ENCODE measurements at regions not wholly inside any gene's neighbourhood (a gene's known extent, or its start where the extent isn't known, plus 50 kb on each side); places are given as distances from the start of the nearest gene placed in this dataset.

DNA sequence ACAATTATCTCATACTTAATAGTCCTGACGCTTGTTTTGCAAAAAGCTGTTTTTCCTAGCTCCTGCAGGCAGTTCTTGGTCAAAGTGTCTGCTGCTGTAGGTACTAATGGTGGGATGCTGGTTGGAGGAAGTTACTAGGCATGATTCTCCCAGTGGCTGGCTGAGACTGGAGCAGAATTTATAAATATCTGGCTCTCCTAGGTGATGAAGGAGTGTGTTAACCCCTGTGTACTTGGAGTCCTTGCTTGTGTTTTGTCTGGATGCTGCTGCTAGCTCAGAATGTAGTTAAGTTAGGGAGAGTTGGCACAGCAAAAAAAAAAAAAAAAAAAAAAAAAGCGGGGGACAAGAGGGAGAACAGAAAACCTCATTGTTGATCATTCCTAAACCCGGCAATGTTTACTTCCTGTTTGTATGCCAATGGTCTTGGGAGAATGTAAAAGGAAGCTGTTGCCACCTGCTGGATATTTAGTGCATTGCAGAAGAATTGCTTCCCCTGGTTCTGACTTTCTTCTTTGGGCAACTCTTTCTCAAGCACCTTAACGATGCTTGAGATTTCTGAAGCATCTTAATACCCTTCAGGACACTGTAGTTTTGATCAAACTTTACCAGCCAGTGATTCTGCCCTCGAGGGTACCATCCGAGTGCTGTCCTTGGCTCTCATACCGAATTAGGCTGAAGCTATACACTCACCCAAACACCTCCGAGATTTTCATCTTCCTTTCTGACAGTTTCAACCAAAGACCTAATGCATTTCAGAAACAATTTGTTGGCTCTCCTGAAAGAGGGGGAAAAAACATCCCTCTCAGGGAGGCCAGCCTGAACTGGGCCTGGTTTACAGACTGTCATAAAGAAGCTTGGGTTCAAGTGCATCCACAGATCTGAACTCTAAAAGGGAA is 71.7 kb upstream of the WWC1 start:
- TF ChIP-seq, protein P1, sequence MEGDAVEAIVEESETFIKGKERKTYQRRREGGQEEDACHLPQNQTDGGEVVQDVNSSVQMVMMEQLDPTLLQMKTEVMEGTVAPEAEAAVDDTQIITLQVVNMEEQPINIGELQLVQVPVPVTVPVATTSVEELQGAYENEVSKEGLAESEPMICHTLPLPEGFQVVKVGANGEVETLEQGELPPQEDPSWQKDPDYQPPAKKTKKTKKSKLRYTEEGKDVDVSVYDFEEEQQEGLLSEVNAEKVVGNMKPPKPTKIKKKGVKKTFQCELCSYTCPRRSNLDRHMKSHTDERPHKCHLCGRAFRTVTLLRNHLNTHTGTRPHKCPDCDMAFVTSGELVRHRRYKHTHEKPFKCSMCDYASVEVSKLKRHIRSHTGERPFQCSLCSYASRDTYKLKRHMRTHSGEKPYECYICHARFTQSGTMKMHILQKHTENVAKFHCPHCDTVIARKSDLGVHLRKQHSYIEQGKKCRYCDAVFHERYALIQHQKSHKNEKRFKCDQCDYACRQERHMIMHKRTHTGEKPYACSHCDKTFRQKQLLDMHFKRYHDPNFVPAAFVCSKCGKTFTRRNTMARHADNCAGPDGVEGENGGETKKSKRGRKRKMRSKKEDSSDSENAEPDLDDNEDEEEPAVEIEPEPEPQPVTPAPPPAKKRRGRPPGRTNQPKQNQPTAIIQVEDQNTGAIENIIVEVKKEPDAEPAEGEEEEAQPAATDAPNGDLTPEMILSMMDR (IDR thresholded peaks at IDR 0.05; ENCODE audit: insufficient read depth, low read length, poor library complexity, severe bottlenecking), result peak; percentile 69
- Histone ChIP-seq H3K4me3 (replicated peaks; ENCODE audit: low read depth, low read length) (no peak overlapping the region), H3K27me3 (replicated peaks; ENCODE audit: control insufficient read depth, insufficient read depth, low read length) (no peaks in the 10 kb centered on the region), H3K36me3 (ENCODE audit: control insufficient read depth, insufficient read depth, low read length) (no peaks in the 10 kb centered on the region)
- peak; percentile 58 for DNase-seq (ENCODE audit: extremely low read depth, insufficient read length)

DNA sequence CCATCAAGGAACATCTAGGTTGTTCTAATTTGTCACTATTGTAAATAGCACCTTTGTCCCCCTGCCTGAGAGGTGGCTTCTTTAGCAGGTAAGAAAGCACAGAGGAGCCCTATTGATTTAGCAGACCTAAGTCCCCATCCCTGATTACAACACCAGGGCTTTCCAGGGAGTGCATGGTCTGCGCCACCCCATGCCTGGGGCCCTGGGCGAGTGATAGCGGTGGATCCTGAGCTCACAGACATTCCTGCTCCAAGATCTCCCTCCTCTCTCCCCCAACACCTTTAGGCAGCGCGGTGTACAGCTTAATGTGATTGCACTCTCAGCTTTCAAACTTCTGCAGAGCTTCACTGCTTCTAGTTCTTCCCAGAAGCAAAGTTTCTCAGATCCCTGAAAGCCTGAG is 67.4 kb upstream of the WWC1 start:
- DNase-seq (ENCODE audit: extremely low read depth, insufficient read length), result no peak
- no peak overlapping the region for H3K4me3 ChIP-seq (replicated peaks; ENCODE audit: low read depth, low read length)
- no peaks in the 10 kb centered on the region for H3K27me3 ChIP-seq (replicated peaks; ENCODE audit: control insufficient read depth, insufficient read depth, low read length)
- H3K36me3 ChIP-seq (ENCODE audit: control insufficient read depth, insufficient read depth, low read length), result no peaks in the 10 kb centered on the region
- TF ChIP-seq, protein P1 (IDR thresholded peaks at IDR 0.05; ENCODE audit: insufficient read depth, low read length, poor library complexity, severe bottlenecking), result no peak

DNA sequence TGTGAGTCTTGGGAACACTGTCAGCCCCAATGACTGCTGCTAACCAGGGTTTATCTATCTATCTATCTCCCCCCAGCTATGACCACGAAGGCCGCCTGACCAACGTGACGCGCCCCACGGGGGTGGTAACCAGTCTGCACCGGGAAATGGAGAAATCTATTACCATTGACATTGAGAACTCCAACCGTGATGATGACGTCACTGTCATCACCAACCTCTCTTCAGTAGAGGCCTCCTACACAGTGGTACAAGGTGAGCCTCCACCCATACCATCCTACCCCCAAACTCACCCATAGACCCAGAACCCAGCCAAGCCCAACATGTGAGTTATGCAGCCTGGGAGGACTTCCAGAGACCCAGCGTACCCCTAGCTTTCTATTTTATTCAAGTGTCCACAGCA is 65.4 kb upstream of the WWC1 start:
- no peaks in the 10 kb centered on the region for H3K27me3 ChIP-seq (replicated peaks; ENCODE audit: control insufficient read depth, insufficient read depth, low read length)
- no peaks in the 10 kb centered on the region for H3K36me3 ChIP-seq (ENCODE audit: control insufficient read depth, insufficient read depth, low read length)
- TF ChIP-seq, protein P1 (IDR thresholded peaks at IDR 0.05; ENCODE audit: insufficient read depth, low read length, poor library complexity, severe bottlenecking), result no peak
- no peak for DNase-seq (ENCODE audit: extremely low read depth, insufficient read length)
- no peak overlapping the region for H3K4me3 ChIP-seq (replicated peaks; ENCODE audit: low read depth, low read length)

DNA sequence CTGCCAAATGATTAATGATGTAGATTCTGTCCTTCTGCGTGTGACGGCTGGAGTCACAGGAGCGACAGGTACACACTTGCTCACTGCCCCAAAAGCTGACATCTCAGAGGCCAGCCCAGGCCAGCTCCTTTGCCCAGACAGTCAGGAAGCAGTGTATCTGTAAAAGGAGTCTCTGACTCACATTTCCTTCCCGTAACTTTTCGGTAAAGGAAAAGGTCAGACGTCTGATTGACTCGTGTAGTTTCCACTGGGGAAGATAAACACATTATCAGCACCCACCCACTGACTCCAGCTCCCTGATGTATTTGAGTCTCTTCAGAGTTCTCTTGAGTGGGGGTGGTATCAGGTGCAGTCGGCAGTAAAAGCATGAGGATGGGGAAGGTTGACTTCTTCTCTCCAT is 64.4 kb upstream of the WWC1 start:
- H3K36me3 ChIP-seq (ENCODE audit: control insufficient read depth, insufficient read depth, low read length), result no peaks in the 10 kb centered on the region
- H3K4me3 ChIP-seq (replicated peaks; ENCODE audit: low read depth, low read length), result no peak overlapping the region
- no peaks in the 10 kb centered on the region for H3K27me3 ChIP-seq (replicated peaks; ENCODE audit: control insufficient read depth, insufficient read depth, low read length)
- DNase-seq (ENCODE audit: extremely low read depth, insufficient read length), result no peak
- TF ChIP-seq, protein P1 (IDR thresholded peaks at IDR 0.05; ENCODE audit: insufficient read depth, low read length, poor library complexity, severe bottlenecking), result no peak

DNA sequence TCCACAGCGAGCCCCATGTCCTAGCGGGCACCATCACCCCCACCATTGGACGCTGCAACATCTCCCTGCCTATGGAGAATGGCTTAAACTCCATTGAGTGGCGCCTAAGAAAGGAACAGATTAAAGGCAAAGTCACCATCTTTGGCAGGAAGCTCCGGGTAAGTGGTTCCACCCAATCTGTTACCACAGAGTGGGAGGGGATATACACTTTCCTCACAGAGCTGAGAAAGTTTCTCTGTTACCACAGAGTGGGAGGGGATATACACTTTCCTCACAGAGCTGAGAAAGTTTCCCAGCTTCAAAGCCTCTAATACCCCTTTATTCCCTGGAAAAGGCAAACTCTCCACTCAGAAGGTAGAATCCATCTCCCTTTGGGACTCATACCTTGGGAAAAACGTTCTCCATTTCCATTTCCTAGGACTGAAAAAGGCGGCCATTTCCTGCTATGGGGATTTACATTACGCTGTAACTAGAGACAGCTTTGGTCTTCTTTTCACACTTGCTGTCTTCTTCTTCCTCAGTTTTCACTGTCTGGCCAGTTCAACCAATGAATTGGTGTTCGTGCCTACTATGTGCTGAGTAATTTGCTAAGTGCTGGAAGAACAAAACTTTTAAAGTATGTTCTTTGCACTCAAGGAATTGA is 63.4 kb upstream of the WWC1 start:
- DNase-seq (ENCODE audit: extremely low read depth, insufficient read length), result no peak
- Histone ChIP-seq H3K36me3 (ENCODE audit: control insufficient read depth, insufficient read depth, low read length) (no peaks in the 10 kb centered on the region), H3K4me3 (replicated peaks; ENCODE audit: low read depth, low read length) (no peak overlapping the region)

More for the DNA sequence above, 63.4 kb upstream of the WWC1 start:
- no peaks in the 10 kb centered on the region for H3K27me3 ChIP-seq (replicated peaks; ENCODE audit: control insufficient read depth, insufficient read depth, low read length)
- TF ChIP-seq, protein P1 (IDR thresholded peaks at IDR 0.05; ENCODE audit: insufficient read depth, low read length, poor library complexity, severe bottlenecking), result no peak
